ENCODE measurements at regions not wholly inside any gene's neighbourhood (a gene's known extent, or its start where the extent isn't known, plus 50 kb on each side); places are given as distances from the start of the nearest gene placed in this dataset.

GRCh38 chr11:112537026-112537425, 276.4 kb upstream of the PLET1 start:
- TF ChIP-seq POLR2AphosphoS5 (IDR thresholded peaks at IDR 0.05; ENCODE audit: low read depth, low read length) (no peak), TAF1 (IDR thresholded peaks at IDR 0.05; ENCODE audit: low read depth, low read length) (no peak), POLR2A (IDR thresholded peaks at IDR 0.05; ENCODE audit: low read depth, low read length) (no peak), SPI1 (IDR thresholded peaks at IDR 0.05; ENCODE audit: low read depth, low read length) (no peak), PAX5 (IDR thresholded peaks at IDR 0.05; ENCODE audit: insufficient read depth, low read length, severe bottlenecking) (no peak), POU2F2 (IDR thresholded peaks at IDR 0.05; ENCODE audit: low read depth, low read length) (no peak)

Data from GM12891 (cell line).